HL-60 (cell line): ENCODE measurements at regions not wholly inside any gene's neighbourhood (a gene's known extent, or its start where the extent isn't known, plus 50 kb on each side); places are given as distances from the start of the nearest gene placed in this dataset.

Experiments used
- CTCF ChIP-seq: IDR thresholded peaks from one replicate; pipeline ENCODE4 v1.5.1; 2011; ENCODE audit warnings: low read length, control low read depth, inconsistent platforms; ENCODE audit not compliant: insufficient read depth
- POLR2AphosphoS5 ChIP-seq: IDR thresholded peaks from 2 replicates; pipeline ENCODE4 v1.6.1; 2012; ENCODE audit warnings: low read depth
- REST ChIP-seq: IDR thresholded peaks from 2 replicates; pipeline ENCODE4 v1.6.1; 2012; ENCODE audit warnings: low read depth; ENCODE audit not compliant: insufficient replicate concordance
- SPI1 ChIP-seq: IDR thresholded peaks from 2 replicates; pipeline ENCODE4 v1.6.1; 2012; ENCODE audit warnings: low read depth, mild to moderate bottlenecking, borderline replicate concordance

GRCh38 chr3:167162083-167162482 lies 218.0 kb downstream of the ZBBX start:
- TF ChIP-seq POLR2AphosphoS5 (peak; percentile 90), CTCF (no peak), SPI1 (peak; percentile 79), REST (peak; percentile 50)
